Fibroblast of lung (primary cell): ENCODE measurements at regions not wholly inside any gene's neighbourhood (a gene's known extent, or its start where the extent isn't known, plus 50 kb on each side); places are given as distances from the start of the nearest gene placed in this dataset.

Experiments used
- DNase-seq, 2 donors: peaks; one replicate each; pipeline versions ENCODE4 v3.0.0 to v3.0.0-alpha.2; 2010; ENCODE audit warnings: low read depth in 2 of 2
- H2AFZ ChIP-seq: 2 replicates; pipeline ENCODE4 v1.5.1; 2012; ENCODE audit warnings: low read length, control low read depth, inconsistent platforms
- H3K27ac ChIP-seq: 2 replicates; pipeline ENCODE4 v1.5.1; 2011; ENCODE audit warnings: low read length, control low read depth; ENCODE audit not compliant: insufficient read depth
- H3K27me3 ChIP-seq: 2 replicates; pipeline ENCODE4 v1.5.1; 2011; ENCODE audit warnings: mild to moderate bottlenecking, low read length; ENCODE audit not compliant: control insufficient read depth, insufficient read depth
- H3K36me3 ChIP-seq: 2 replicates; pipeline ENCODE4 v1.5.1; 2011; ENCODE audit warnings: low read length; ENCODE audit not compliant: control insufficient read depth, insufficient read depth
- H3K4me1 ChIP-seq: 2 replicates; pipeline ENCODE4 v1.5.1; 2011; ENCODE audit warnings: low read length; ENCODE audit not compliant: control insufficient read depth, insufficient read depth; ENCODE audit errors: extremely low read depth
- H3K4me2 ChIP-seq: 2 replicates; pipeline ENCODE4 v1.5.1; 2011; ENCODE audit warnings: low read length, control low read depth; ENCODE audit not compliant: insufficient read depth; ENCODE audit errors: extremely low read depth
- H3K4me3 ChIP-seq, 4 experiments: fragments of 200-600 bp in 1 of 4; sonication (generic) in 1 of 4; replicated peaks in 1 of 4; 2 replicates each; pipeline ENCODE4 v1.5.1; 2011 to 2016; ENCODE audit warnings: low read length in 4 of 4, low read depth in 3 of 4, mild to moderate bottlenecking in 3 of 4, control low read depth in 2 of 4, inconsistent platforms in 1 of 4, mixed read lengths in 1 of 4; ENCODE audit not compliant: insufficient read depth in 1 of 4; ENCODE audit errors: control extremely low read depth in 1 of 4
- H3K79me2 ChIP-seq: 2 replicates; pipeline ENCODE4 v1.5.1; 2012; ENCODE audit warnings: mild to moderate bottlenecking, low read length, inconsistent platforms; ENCODE audit not compliant: control insufficient read depth, insufficient read depth
- H3K9ac ChIP-seq: 2 replicates; pipeline ENCODE4 v1.5.1; 2011; ENCODE audit warnings: mild to moderate bottlenecking, low read length, control low read depth; ENCODE audit not compliant: insufficient read depth
- H3K9me3 ChIP-seq: 2 replicates; pipeline ENCODE4 v1.5.1; 2012; ENCODE audit warnings: low read depth, low read length; ENCODE audit not compliant: control insufficient read depth, insufficient read depth
- H4K20me1 ChIP-seq: 2 replicates; pipeline ENCODE4 v1.5.1; 2011; ENCODE audit warnings: low read length; ENCODE audit not compliant: control insufficient read depth, insufficient read depth; ENCODE audit errors: extremely low read depth
- EZH2 ChIP-seq: IDR thresholded peaks from 2 replicates; pipeline ENCODE4 v1.5.1; 2012; ENCODE audit warnings: low read length, control low read depth, mild to moderate bottlenecking; ENCODE audit errors: missing control alignments
- TF ChIP-seq, protein P1 (sequence below), 2 donors: IDR thresholded peaks in 1 of 2; conservative IDR thresholded peaks in 1 of 2; 1 replicate in 1 of 2; 2 replicates in 1 of 2; pipeline ENCODE4 v1.5.1; 2011 to 2012; ENCODE audit warnings: low read length in 2 of 2, control low read depth in 1 of 2, inconsistent platforms in 1 of 2, low read depth in 1 of 2, mild to moderate bottlenecking in 1 of 2

DNA sequence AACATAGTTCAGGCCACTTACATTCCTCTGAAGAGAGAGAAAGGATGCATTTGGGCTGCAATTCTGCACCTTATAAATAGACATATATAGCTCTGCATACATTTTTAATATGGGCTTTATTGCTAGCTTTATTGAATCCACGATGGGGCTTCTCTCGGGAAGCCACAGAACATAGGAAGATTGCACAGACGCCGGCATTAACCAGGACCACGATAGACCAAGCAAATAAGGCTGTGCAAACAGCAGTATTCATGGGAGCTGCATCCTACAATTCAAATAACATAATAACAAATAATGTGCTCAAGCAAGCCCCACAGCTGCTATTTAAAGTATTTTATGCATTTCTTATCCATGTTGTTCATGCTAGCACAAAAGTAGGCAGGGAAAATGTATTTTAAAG, 432.3 kb downstream of the TMEM114 start:
- Histone ChIP-seq H3K79me2 (no peaks in the 10 kb centered on the region), H4K20me1 (no peaks in the 10 kb centered on the region), H3K36me3 (no peaks in the 10 kb centered on the region), H3K27me3 (no peaks in the 10 kb centered on the region), H2AFZ (no peak overlapping the region), H3K4me1 (no peaks in the 10 kb centered on the region), H3K9me3 (no peaks in the 10 kb centered on the region), H3K9ac (no peak overlapping the region), H3K27ac (no peak overlapping the region), H3K4me3 (no peak overlapping the region), H3K4me2 (no peak overlapping the region)
- no peak for DNase-seq
- TF ChIP-seq, protein P1, sequence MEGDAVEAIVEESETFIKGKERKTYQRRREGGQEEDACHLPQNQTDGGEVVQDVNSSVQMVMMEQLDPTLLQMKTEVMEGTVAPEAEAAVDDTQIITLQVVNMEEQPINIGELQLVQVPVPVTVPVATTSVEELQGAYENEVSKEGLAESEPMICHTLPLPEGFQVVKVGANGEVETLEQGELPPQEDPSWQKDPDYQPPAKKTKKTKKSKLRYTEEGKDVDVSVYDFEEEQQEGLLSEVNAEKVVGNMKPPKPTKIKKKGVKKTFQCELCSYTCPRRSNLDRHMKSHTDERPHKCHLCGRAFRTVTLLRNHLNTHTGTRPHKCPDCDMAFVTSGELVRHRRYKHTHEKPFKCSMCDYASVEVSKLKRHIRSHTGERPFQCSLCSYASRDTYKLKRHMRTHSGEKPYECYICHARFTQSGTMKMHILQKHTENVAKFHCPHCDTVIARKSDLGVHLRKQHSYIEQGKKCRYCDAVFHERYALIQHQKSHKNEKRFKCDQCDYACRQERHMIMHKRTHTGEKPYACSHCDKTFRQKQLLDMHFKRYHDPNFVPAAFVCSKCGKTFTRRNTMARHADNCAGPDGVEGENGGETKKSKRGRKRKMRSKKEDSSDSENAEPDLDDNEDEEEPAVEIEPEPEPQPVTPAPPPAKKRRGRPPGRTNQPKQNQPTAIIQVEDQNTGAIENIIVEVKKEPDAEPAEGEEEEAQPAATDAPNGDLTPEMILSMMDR (conservative IDR thresholded peaks at IDR 0.05 in 1 of 2, IDR thresholded peaks at IDR 0.05 in 1 of 2; ENCODE audit: low read depth in 1 of 2, low read length in 2 of 2): no peak
- TF ChIP-seq EZH2: no peak

DNA sequence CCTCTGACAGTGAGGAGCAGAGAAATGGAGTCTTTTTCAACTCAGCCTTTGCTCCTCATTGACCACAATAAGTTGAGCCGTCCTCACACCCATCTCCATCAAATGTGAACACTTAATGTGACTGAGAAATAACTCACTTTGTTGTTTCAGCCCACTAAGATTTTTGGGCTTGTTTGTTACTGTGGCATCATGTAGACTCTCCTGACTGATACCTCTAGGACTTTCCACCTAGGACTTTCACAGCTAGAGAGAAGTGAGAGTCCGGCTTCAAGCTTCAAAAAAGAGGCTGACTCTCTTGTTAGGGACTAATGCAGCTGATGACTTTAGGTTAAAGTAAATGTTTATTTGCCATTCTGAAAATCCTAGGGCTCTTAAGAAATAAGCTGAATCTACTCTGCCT, 435.0 kb downstream of the TMEM114 start:
- no peaks in the 10 kb centered on the region for H3K79me2 ChIP-seq
- H3K9me3 ChIP-seq: no peaks in the 10 kb centered on the region
- H3K27ac ChIP-seq: no peak overlapping the region
- H3K4me3 ChIP-seq: no peak overlapping the region
- H3K36me3 ChIP-seq: no peaks in the 10 kb centered on the region
- no peaks in the 10 kb centered on the region for H3K27me3 ChIP-seq
- TF ChIP-seq, protein P1 (conservative IDR thresholded peaks at IDR 0.05 in 1 of 2, IDR thresholded peaks at IDR 0.05 in 1 of 2; ENCODE audit: low read depth in 1 of 2, low read length in 2 of 2): no peak
- no peak for TF ChIP-seq EZH2
- H2AFZ ChIP-seq: no peak overlapping the region
- no peak overlapping the region for H3K9ac ChIP-seq
- DNase-seq: no peak
- H4K20me1 ChIP-seq: no peaks in the 10 kb centered on the region
- H3K4me1 ChIP-seq: no peaks in the 10 kb centered on the region
- no peak overlapping the region for H3K4me2 ChIP-seq

DNA sequence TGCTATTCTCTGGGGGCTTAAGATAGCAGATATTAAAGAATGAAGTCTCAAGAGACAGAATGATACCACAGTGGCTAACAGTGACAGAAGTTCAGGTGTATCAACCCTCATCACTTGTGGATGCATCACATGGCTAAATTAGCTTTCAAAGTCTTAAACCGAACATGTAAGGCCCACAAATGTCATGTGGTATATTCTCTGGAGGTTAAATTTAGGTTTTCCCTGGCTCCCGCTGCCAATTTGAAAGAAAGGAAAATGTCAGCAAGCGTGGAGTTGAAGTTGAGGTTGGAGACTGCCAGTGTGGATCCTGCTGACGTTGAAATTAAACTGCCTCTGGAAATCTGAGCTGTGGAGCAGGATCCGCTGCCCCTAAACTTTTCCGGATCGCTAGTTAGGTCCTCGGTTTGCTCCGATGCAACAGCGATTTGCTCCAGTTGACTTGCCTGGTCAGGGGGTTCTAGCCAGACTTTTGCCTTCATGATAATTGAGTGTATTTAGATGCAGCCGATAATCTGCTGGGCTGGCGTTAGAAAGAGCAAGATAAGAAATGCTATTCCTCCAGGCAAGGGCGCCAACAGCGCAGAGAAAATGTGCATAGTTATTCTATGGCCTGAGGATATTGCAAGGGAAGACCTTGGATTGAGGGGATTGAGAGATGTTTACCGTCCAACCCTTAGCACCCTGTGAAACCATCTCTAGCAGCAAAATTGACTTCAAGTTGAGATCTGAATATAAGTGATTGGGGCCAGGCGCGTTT, 443.9 kb downstream of the TMEM114 start:
- TF ChIP-seq EZH2: no peak
- no peaks in the 10 kb centered on the region for H4K20me1 ChIP-seq
- H3K27ac ChIP-seq: no peak overlapping the region
- H3K4me3 ChIP-seq: no peak overlapping the region
- no peak overlapping the region for H3K9ac ChIP-seq
- H2AFZ ChIP-seq: no peak overlapping the region
- no peak for DNase-seq
- H3K4me1 ChIP-seq: no peaks in the 10 kb centered on the region
- no peaks in the 10 kb centered on the region for H3K27me3 ChIP-seq
- H3K4me2 ChIP-seq: no peak overlapping the region
- H3K36me3 ChIP-seq: no peaks in the 10 kb centered on the region
- H3K9me3 ChIP-seq: no peaks in the 10 kb centered on the region
- no peaks in the 10 kb centered on the region for H3K79me2 ChIP-seq
